NCI-H1417 treated with DMSO at 0.1 percent for 48 hours (cell line): ENCODE measurements at regions not wholly inside any gene's neighbourhood (a gene's known extent, or its start where the extent isn't known, plus 50 kb on each side); places are given as distances from the start of the nearest gene placed in this dataset.
"Not testable (repeated sequence)": the region's sequence is repeated elsewhere in the genome, so short reads cannot be mapped to it uniquely, and the experiment has no call there.

Source experiments
- DNase-seq: peaks from one replicate; lab custom pipeline; 2025; lab: John Stamatoyannopoulos, UW

- DNase-seq, result no peak
These were observed 216.0 kb upstream of the SSTR4 start for GRCh38 chr20:22819112-22819511.

GRCh38 chr20:22819784-22820183 lies 215.3 kb upstream of the SSTR4 start:
- no peak for DNase-seq

GRCh38 chr20:22821081-22821727 lies 213.9 kb upstream of the SSTR4 start:
- DNase-seq, result no peak

GRCh38 chr20:22821796-22822195 lies 213.3 kb upstream of the SSTR4 start:
- DNase-seq, result no peak

GRCh38 chr20:22823119-22823518 lies 212.0 kb upstream of the SSTR4 start:
- DNase-seq, result no peak

GRCh38 chr20:22824077-22824476 lies 211.0 kb upstream of the SSTR4 start:
- DNase-seq, result no peak

- DNase-seq, result no peak
These were observed 210.0 kb upstream of the SSTR4 start for GRCh38 chr20:22825076-22825475.

- DNase-seq, result no peak
These were observed 209.6 kb upstream of the SSTR4 start for GRCh38 chr20:22825546-22825945.

GRCh38 chr20:22826306-22827230 lies 208.5 kb upstream of the SSTR4 start:
- DNase-seq, result no peak

- no peak for DNase-seq
These were observed 207.2 kb upstream of the SSTR4 start for GRCh38 chr20:22827916-22828315.

- DNase-seq, result no peak
These were observed 205.8 kb upstream of the SSTR4 start for GRCh38 chr20:22829356-22829755.

GRCh38 chr20:22830138-22830537 lies 205.0 kb upstream of the SSTR4 start:
- no peak for DNase-seq

- not testable (repeated sequence) for DNase-seq
These were observed 204.4 kb upstream of the SSTR4 start for GRCh38 chr20:22830715-22831114.

- DNase-seq, result no peak
These were observed 201.3 kb upstream of the SSTR4 start for GRCh38 chr20:22833851-22834250.

- no peak for DNase-seq
These were observed 200.4 kb upstream of the SSTR4 start for GRCh38 chr20:22834651-22835256.

GRCh38 chr20:22836211-22836610 lies 198.9 kb upstream of the SSTR4 start:
- DNase-seq, result no peak

- no peak for DNase-seq
These were observed 198.2 kb upstream of the SSTR4 start for GRCh38 chr20:22836877-22837276.

- no peak for DNase-seq
These were observed 197.1 kb upstream of the SSTR4 start for GRCh38 chr20:22838001-22838400.

- DNase-seq, result no peak
These were observed 193.3 kb upstream of the SSTR4 start for GRCh38 chr20:22841846-22842245.

- DNase-seq, result no peak
These were observed 192.3 kb upstream of the SSTR4 start for GRCh38 chr20:22842793-22843192.

GRCh38 chr20:22844959-22845358 lies 190.2 kb upstream of the SSTR4 start:
- DNase-seq, result no peak

GRCh38 chr20:22846863-22847262 lies 188.2 kb upstream of the SSTR4 start:
- DNase-seq, result no peak

GRCh38 chr20:22848364-22848763 lies 186.7 kb upstream of the SSTR4 start:
- DNase-seq, result no peak
